GM12878 (cell line): ENCODE measurements at regions not wholly inside any gene's neighbourhood (a gene's known extent, or its start where the extent isn't known, plus 50 kb on each side); places are given as distances from the start of the nearest gene placed in this dataset.

Source experiments
- ATAC-seq: fragments of 200-7000 bp; cut with Tn5 transposase; 3 replicates; pipeline ENCODE4 v1.9.1; 2020; ENCODE audit warnings: mild to moderate bottlenecking, moderate library complexity
- BruUV-seq: library from RNA; stranded (reverse); fragments of 400-500 nt; replicated peaks from 2 replicates; lab custom pipeline; 2021; lab: Mats Ljungman, UMichigan
- CTCF ChIA-PET: fragments of 300-600 bp; sonication (Branson Sonifier 250); formaldehyde crosslinking; extraction: SDS; loops from one replicate; lab custom pipeline; 2021; ENCODE audit warnings: inconsistent platforms; lab: Yijun Ruan, JAX
- POLR2A ChIA-PET: fragments of 350-600 bp; formaldehyde crosslinking; extraction: SDS; loops from one replicate; lab custom pipeline; 2021; ENCODE audit warnings: inconsistent platforms; lab: Charles Lee
- RAD21 ChIA-PET: fragments of 300-600 bp; sonication (Branson Sonifier 250); formaldehyde crosslinking; loops from one replicate; lab custom pipeline; 2023; ENCODE audit warnings: antibody characterized with exemption; ENCODE audit not compliant: unreplicated experiment; lab: Charles Lee
- SMC1A ChIA-PET: fragments of 300-600 bp; sonication (Branson Sonifier 250); formaldehyde crosslinking; loops from one replicate; lab custom pipeline; 2023; ENCODE audit not compliant: unreplicated experiment, uncharacterized antibody; lab: Charles Lee
- DNase-seq: peaks from one replicate; pipeline ENCODE4 v3.0.0-alpha.2; 2011; ENCODE audit warnings: low read depth, low spot score
- FAIRE-seq: peaks from 3 replicates; lab custom pipeline; 2011; peaks lifted over from hg19 to GRCh38; lab: Jason Lieb, UNC
- H2AFZ ChIP-seq: 2 replicates; pipeline ENCODE4 v1.6.0; 2011; ENCODE audit warnings: low read depth, low read length, control low read depth; ENCODE audit not compliant: control insufficient read depth
- H3K27ac ChIP-seq: 2 replicates; pipeline ENCODE4 v1.5.1; 2011; ENCODE audit warnings: control low read depth; ENCODE audit not compliant: control insufficient read depth, insufficient read depth
- H3K27me3 ChIP-seq, 2 experiments: replicated peaks in 1 of 2; 2 replicates each; pipeline versions ENCODE4 v1.6.0 to v1.6.1; 2011; ENCODE audit warnings: low read length in 1 of 2; ENCODE audit not compliant: control insufficient read depth in 2 of 2, insufficient read depth in 2 of 2
- H3K36me3 ChIP-seq, 2 experiments: 2 replicates each; pipeline ENCODE4 v1.5.1; 2011; ENCODE audit warnings: low read length in 1 of 2; ENCODE audit not compliant: control insufficient read depth in 2 of 2, insufficient read depth in 2 of 2
- H3K4me1 ChIP-seq: 2 replicates; pipeline ENCODE4 v1.6.1; 2011; ENCODE audit warnings: mild to moderate bottlenecking, low read length, moderate library complexity, mixed read lengths; ENCODE audit not compliant: control insufficient read depth, insufficient read depth
- H3K4me2 ChIP-seq: 2 replicates; pipeline ENCODE4 v1.6.0; 2011; ENCODE audit warnings: control low read depth; ENCODE audit not compliant: control insufficient read depth, insufficient read depth
- H3K4me3 ChIP-seq: fragments of 200-600 bp; sonication (generic); 2 replicates; pipeline ENCODE4 v1.5.1; 2016
- H3K79me2 ChIP-seq: 2 replicates; pipeline ENCODE4 v1.6.0; 2011; ENCODE audit warnings: low read length; ENCODE audit not compliant: control insufficient read depth, insufficient read depth
- H3K9ac ChIP-seq: 2 replicates; pipeline ENCODE4 v1.8.0; 2011; ENCODE audit warnings: low read length, control low read depth, mixed read lengths; ENCODE audit not compliant: control insufficient read depth, insufficient read depth
- H3K9me3 ChIP-seq: replicated peaks from 3 replicates; pipeline ENCODE4 v1.5.1; 2011; ENCODE audit warnings: mild to moderate bottlenecking, low read length; ENCODE audit not compliant: control insufficient read depth, insufficient read depth
- H4K20me1 ChIP-seq: 2 replicates; pipeline ENCODE4 v1.6.0; 2011; ENCODE audit not compliant: control insufficient read depth, insufficient read depth
- BRCA1 ChIP-seq: IDR thresholded peaks from 2 replicates; pipeline ENCODE4 v1.6.1; 2011; ENCODE audit warnings: low read depth, low read length, improper control_type of control experiment
- CHD1 ChIP-seq: IDR thresholded peaks from 2 replicates; pipeline ENCODE4 v1.6.1; 2012; ENCODE audit warnings: low read depth, low read length, improper control_type of control experiment
- FOS ChIP-seq: IDR thresholded peaks from 3 replicates; pipeline ENCODE4 v1.6.1; 2011; ENCODE audit warnings: borderline replicate concordance; ENCODE audit not compliant: insufficient read length; ENCODE audit errors: extremely low read depth
- HDAC2 ChIP-seq: fragments of 200-600 bp; sonication (generic); IDR thresholded peaks from 2 replicates; pipeline ENCODE4 v1.6.1; 2017
- HDAC6 ChIP-seq: fragments of 200-600 bp; sonication (generic); IDR thresholded peaks from one replicate; pipeline ENCODE4 v1.8.0; 2017; ENCODE audit warnings: antibody characterized with exemption; ENCODE audit not compliant: unreplicated experiment
- JUND ChIP-seq: IDR thresholded peaks from 2 replicates; pipeline ENCODE4 v1.6.1; 2012; ENCODE audit warnings: low read depth, mild to moderate bottlenecking, low read length, improper control_type of control experiment, moderate library complexity
- RAD51 ChIP-seq: fragments of 450-650 bp; IDR thresholded peaks from 2 replicates; pipeline ENCODE4 v1.6.1; 2016; ENCODE audit warnings: moderate library complexity, mild to moderate bottlenecking, inconsistent platforms
- RBBP5 ChIP-seq: fragments of 200-600 bp; sonication (generic); conservative IDR thresholded peaks from 2 replicates; pipeline ENCODE4 v1.6.1; 2016
- SMC3 ChIP-seq: IDR thresholded peaks from 2 replicates; pipeline ENCODE4 v1.6.1; 2011; ENCODE audit warnings: low read length, improper control_type of control experiment, borderline replicate concordance
- SUZ12 ChIP-seq: fragments of 200-600 bp; sonication (generic); IDR thresholded peaks from one replicate; pipeline ENCODE4 v1.6.1; 2018; ENCODE audit warnings: antibody characterized with exemption, mild to moderate bottlenecking; ENCODE audit not compliant: unreplicated experiment
- YY1 ChIP-seq: IDR thresholded peaks from 2 replicates; pipeline ENCODE4 v1.6.1; 2011; ENCODE audit warnings: low read depth, mild to moderate bottlenecking, low read length
- ZNF217 ChIP-seq: fragments of 450-650 bp; IDR thresholded peaks from 2 replicates; pipeline ENCODE4 v1.6.1; 2017; ENCODE audit warnings: antibody characterized with exemption, mild to moderate bottlenecking
- ZSCAN29 ChIP-seq: fragments of 450-650 bp; IDR thresholded peaks from 2 replicates; pipeline ENCODE4 v1.6.1; 2017; ENCODE audit warnings: mild to moderate bottlenecking, moderate library complexity
- WGBS: methylation state at CpG from one replicate; pipeline ENCODE4 v1.1.6; 2016; ENCODE audit warnings: low lambda C conversion rate; ENCODE audit not compliant: insufficient replicate concordance, insufficient coverage; ENCODE audit errors: missing lambda C conversion rate; 5-methylcytosine and 5-hydroxymethylcytosine counted together
- in situ Hi-C: fragments of 300-500 bp; cut with MboI; formaldehyde crosslinking; loops from 9 replicates; pipeline ENCODE4 v1.14.3; 2018; ENCODE audit warnings: mixed read lengths
- intact Hi-C: fragments of 100-400 bp; cut with micrococcal nuclease; formaldehyde crosslinking; loops from one replicate; pipeline ENCODE4 v1.14.2; 2022; ENCODE audit not compliant: unreplicated experiment
- TF ChIP-seq, protein P1 (sequence below): IDR thresholded peaks from 2 replicates; pipeline ENCODE4 v1.6.1; 2012; ENCODE audit warnings: low read length, inconsistent platforms

DNA sequence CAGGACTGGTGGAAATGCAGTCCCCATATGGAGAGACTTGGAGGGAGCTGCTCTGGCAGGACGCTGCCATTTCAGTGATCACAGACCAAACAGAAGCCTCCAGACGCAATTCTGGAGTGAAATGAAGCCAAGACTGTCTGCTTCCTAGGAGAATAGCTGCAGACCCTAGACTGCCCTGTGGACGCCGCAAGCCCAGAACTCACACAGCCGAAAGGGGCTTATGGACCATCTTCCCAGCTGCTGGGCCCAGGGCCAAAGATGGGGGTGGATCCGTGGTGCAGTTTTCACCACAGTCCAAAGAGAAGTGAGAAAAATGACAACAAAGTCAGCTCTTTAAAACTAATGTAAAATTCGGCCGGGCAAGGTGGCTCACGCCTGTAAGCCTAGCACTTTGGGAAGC, 165.7 kb downstream of the CBLN1 start:
- H3K9me3 ChIP-seq, result no peaks in the 10 kb centered on the region
- in situ Hi-C loops (no loop called here), intact Hi-C loops (no loop called here)
- H3K4me3 ChIP-seq, result no peak overlapping the region
- H3K9ac ChIP-seq, result no peak overlapping the region
- ChIA-PET RAD21 (no interaction called here), POLR2A (no interaction called here), CTCF (no interaction called here), SMC1A (no interaction called here)
- BruUV-seq, result no TSS peak
- H3K27me3 ChIP-seq, result no peaks in the 10 kb centered on the region
- H3K4me2 ChIP-seq, result no peak overlapping the region
- TF ChIP-seq SUZ12 (no peak), RBBP5 (no peak), BRCA1 (no peak), HDAC6 (no peak), SMC3 (no peak), ZNF217 (no peak), JUND (no peak), HDAC2 (no peak), ZSCAN29 (no peak), FOS (no peak), CHD1 (no peak), YY1 (no peak), RAD51 (no peak)
- TF ChIP-seq, protein P1, sequence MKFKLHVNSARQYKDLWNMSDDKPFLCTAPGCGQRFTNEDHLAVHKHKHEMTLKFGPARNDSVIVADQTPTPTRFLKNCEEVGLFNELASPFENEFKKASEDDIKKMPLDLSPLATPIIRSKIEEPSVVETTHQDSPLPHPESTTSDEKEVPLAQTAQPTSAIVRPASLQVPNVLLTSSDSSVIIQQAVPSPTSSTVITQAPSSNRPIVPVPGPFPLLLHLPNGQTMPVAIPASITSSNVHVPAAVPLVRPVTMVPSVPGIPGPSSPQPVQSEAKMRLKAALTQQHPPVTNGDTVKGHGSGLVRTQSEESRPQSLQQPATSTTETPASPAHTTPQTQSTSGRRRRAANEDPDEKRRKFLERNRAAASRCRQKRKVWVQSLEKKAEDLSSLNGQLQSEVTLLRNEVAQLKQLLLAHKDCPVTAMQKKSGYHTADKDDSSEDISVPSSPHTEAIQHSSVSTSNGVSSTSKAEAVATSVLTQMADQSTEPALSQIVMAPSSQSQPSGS, result no peak
- H2AFZ ChIP-seq, result no peak overlapping the region
- no peaks in the 10 kb centered on the region for H3K4me1 ChIP-seq
- H3K36me3 ChIP-seq, result no peaks in the 10 kb centered on the region
- no peaks in the 10 kb centered on the region for H4K20me1 ChIP-seq
- ATAC-seq (no peak), DNase-seq (no peak), FAIRE-seq (no peak)
- 26% methylated on average over 9 of the region's 9 CpGs for WGBS
- no peaks in the 10 kb centered on the region for H3K79me2 ChIP-seq
- H3K27ac ChIP-seq, result no peak overlapping the region
